Activated naive CD4-positive, alpha-beta T cell treated with anti-CD3 and anti-CD28 coated beads for 36 hours (primary cell): ENCODE measurements at regions not wholly inside any gene's neighbourhood (a gene's known extent, or its start where the extent isn't known, plus 50 kb on each side); places are given as distances from the start of the nearest gene placed in this dataset.

Experiments used
- CTCF ChIA-PET: fragments of 350-600 bp; sonication (Branson Sonifier 250); formaldehyde crosslinking; loops from one replicate; lab custom pipeline; 2021; ENCODE audit warnings: antibody characterized with exemption; lab: Charles Lee
- DNase-seq: peaks from one replicate; pipeline ENCODE4 v3.0.0-alpha.2; 2020
- H3K27ac Mint-ChIP-seq: one replicate; pipeline ENCODE4 v1.8.0; 2021; ENCODE audit warnings: mild to moderate bottlenecking, mixed read lengths
- H3K27me3 Mint-ChIP-seq: one replicate; pipeline ENCODE4 v1.8.0; 2021; ENCODE audit warnings: low read depth, mixed read lengths
- H3K36me3 Mint-ChIP-seq: one replicate; pipeline ENCODE4 v1.8.0; 2021; ENCODE audit warnings: low read depth, mixed read lengths
- H3K4me1 Mint-ChIP-seq: one replicate; pipeline ENCODE4 v1.8.0; 2021; ENCODE audit warnings: low read depth, mixed read lengths
- H3K4me3 Mint-ChIP-seq: one replicate; pipeline ENCODE4 v1.8.0; 2021; ENCODE audit warnings: mild to moderate bottlenecking, moderate library complexity, mixed read lengths
- H3K9me3 Mint-ChIP-seq: one replicate; pipeline ENCODE4 v1.8.0; 2021; ENCODE audit warnings: mixed read lengths
- intact Hi-C: fragments of 100-400 bp; cut with micrococcal nuclease; formaldehyde crosslinking; loops from one replicate; pipeline ENCODE4 v1.15.1; 2023

- Mint-ChIP-seq H3K9me3 (peaks cover 14% of the 10 kb centered on the region), H3K4me3 (no peak overlapping the region), H3K27ac (no peak overlapping the region), H3K36me3 (no peaks in the 10 kb centered on the region), H3K27me3 (no peaks in the 10 kb centered on the region), H3K4me1 (no peaks in the 10 kb centered on the region)
- DNase-seq, result no peak
- intact Hi-C loops, result no loop called here
- CTCF ChIA-PET, result no interaction called here
Measured at GRCh38 chr10:129353101-129353500, 113.9 kb upstream of the MGMT start.

GRCh38 chr10:129360046-129360445 lies 107.0 kb upstream of the MGMT start:
- H3K4me1 Mint-ChIP-seq, result no peaks in the 10 kb centered on the region
- no peaks in the 10 kb centered on the region for H3K27me3 Mint-ChIP-seq
- H3K36me3 Mint-ChIP-seq, result no peaks in the 10 kb centered on the region
- CTCF ChIA-PET, result no interaction called here
- no peak for DNase-seq
- H3K27ac Mint-ChIP-seq, result no peak overlapping the region
- peaks cover 14% of the 10 kb centered on the region for H3K9me3 Mint-ChIP-seq
- intact Hi-C loops, result no loop called here
- H3K4me3 Mint-ChIP-seq, result no peak overlapping the region

- Mint-ChIP-seq H3K4me3 (no peak overlapping the region), H3K27me3 (no peaks in the 10 kb centered on the region), H3K9me3 (peaks cover 4% of the 10 kb centered on the region), H3K36me3 (no peaks in the 10 kb centered on the region), H3K4me1 (no peaks in the 10 kb centered on the region), H3K27ac (no peak overlapping the region)
- intact Hi-C loops, result no loop called here
- CTCF ChIA-PET, result no interaction called here
- no peak for DNase-seq
Measured at GRCh38 chr10:129361676-129362376, 105.2 kb upstream of the MGMT start.

GRCh38 chr10:129364949-129365348 lies 102.1 kb upstream of the MGMT start:
- H3K4me3 Mint-ChIP-seq, result no peak overlapping the region
- intact Hi-C loops, result no loop called here
- H3K9me3 Mint-ChIP-seq, result no peaks in the 10 kb centered on the region
- H3K36me3 Mint-ChIP-seq, result no peaks in the 10 kb centered on the region
- no peak overlapping the region for H3K27ac Mint-ChIP-seq
- H3K4me1 Mint-ChIP-seq, result no peaks in the 10 kb centered on the region
- CTCF ChIA-PET, result no interaction called here
- H3K27me3 Mint-ChIP-seq, result peaks cover 4% of the 10 kb centered on the region
- no peak for DNase-seq

- Mint-ChIP-seq H3K36me3 (no peaks in the 10 kb centered on the region), H3K4me3 (no peak overlapping the region), H3K9me3 (no peaks in the 10 kb centered on the region), H3K4me1 (no peaks in the 10 kb centered on the region), H3K27me3 (peaks cover 4% of the 10 kb centered on the region), H3K27ac (no peak overlapping the region)
- intact Hi-C loops, result no loop called here
- no peak for DNase-seq
- CTCF ChIA-PET, result no interaction called here
Measured at GRCh38 chr10:129365767-129366402, 101.2 kb upstream of the MGMT start.

- DNase-seq, result no peak
- H3K9me3 Mint-ChIP-seq, result no peaks in the 10 kb centered on the region
- CTCF ChIA-PET, result no interaction called here
- intact Hi-C loops, result no loop called here
- no peaks in the 10 kb centered on the region for H3K36me3 Mint-ChIP-seq
- peaks cover 7% of the 10 kb centered on the region for H3K27me3 Mint-ChIP-seq
- H3K4me1 Mint-ChIP-seq, result no peaks in the 10 kb centered on the region
- no peak overlapping the region for H3K4me3 Mint-ChIP-seq
- H3K27ac Mint-ChIP-seq, result no peak overlapping the region
Measured at GRCh38 chr10:129366450-129366849, 100.6 kb upstream of the MGMT start.

GRCh38 chr10:129369566-129369965 lies 97.5 kb upstream of the MGMT start:
- Mint-ChIP-seq H3K36me3 (no peaks in the 10 kb centered on the region), H3K4me3 (no peak overlapping the region), H3K27me3 (peaks cover 24% of the 10 kb centered on the region), H3K4me1 (no peaks in the 10 kb centered on the region), H3K9me3 (no peaks in the 10 kb centered on the region), H3K27ac (no peak overlapping the region)
- CTCF ChIA-PET, result interaction anchor here (0.6 kb wide), 1 partner anchor 439 kb away, joined by 3 read pairs; no protein-coding TSS in a partner anchor
- DNase-seq, result no peak
- intact Hi-C loops, result no loop called here

- H3K9me3 Mint-ChIP-seq, result no peaks in the 10 kb centered on the region
- no peak for DNase-seq
- no peak overlapping the region for H3K27ac Mint-ChIP-seq
- intact Hi-C loops, result no loop called here
- H3K4me1 Mint-ChIP-seq, result no peaks in the 10 kb centered on the region
- no peak overlapping the region for H3K4me3 Mint-ChIP-seq
- no peaks in the 10 kb centered on the region for H3K36me3 Mint-ChIP-seq
- H3K27me3 Mint-ChIP-seq, result peaks cover 24% of the 10 kb centered on the region
- CTCF ChIA-PET, result no interaction called here
Measured at GRCh38 chr10:129371541-129371940, 95.5 kb upstream of the MGMT start.

GRCh38 chr10:129372172-129372571 lies 94.9 kb upstream of the MGMT start:
- Mint-ChIP-seq H3K27ac (no peak overlapping the region), H3K27me3 (peaks cover 24% of the 10 kb centered on the region), H3K9me3 (no peaks in the 10 kb centered on the region), H3K4me3 (no peak overlapping the region), H3K4me1 (no peaks in the 10 kb centered on the region), H3K36me3 (no peaks in the 10 kb centered on the region)
- CTCF ChIA-PET, result no interaction called here
- intact Hi-C loops, result no loop called here
- no peak for DNase-seq

GRCh38 chr10:129373231-129373630 lies 93.8 kb upstream of the MGMT start:
- CTCF ChIA-PET, result no interaction called here
- intact Hi-C loops, result no loop called here
- DNase-seq, result no peak
- Mint-ChIP-seq H3K27ac (no peak overlapping the region), H3K9me3 (no peaks in the 10 kb centered on the region), H3K27me3 (peaks cover 24% of the 10 kb centered on the region), H3K4me3 (no peak overlapping the region), H3K36me3 (no peaks in the 10 kb centered on the region), H3K4me1 (no peaks in the 10 kb centered on the region)

GRCh38 chr10:129373718-129374117 lies 93.3 kb upstream of the MGMT start:
- Mint-ChIP-seq H3K27me3 (peaks cover 26% of the 10 kb centered on the region), H3K36me3 (no peaks in the 10 kb centered on the region), H3K9me3 (no peaks in the 10 kb centered on the region), H3K4me3 (no peak overlapping the region), H3K27ac (no peak overlapping the region), H3K4me1 (no peaks in the 10 kb centered on the region)
- intact Hi-C loops, result no loop called here
- DNase-seq, result no peak
- CTCF ChIA-PET, result no interaction called here

GRCh38 chr10:129375171-129375570 lies 91.9 kb upstream of the MGMT start:
- H3K4me3 Mint-ChIP-seq, result no peak overlapping the region
- H3K9me3 Mint-ChIP-seq, result no peaks in the 10 kb centered on the region
- H3K27ac Mint-ChIP-seq, result no peak overlapping the region
- no peaks in the 10 kb centered on the region for H3K4me1 Mint-ChIP-seq
- no peak for DNase-seq
- peaks cover 22% of the 10 kb centered on the region for H3K27me3 Mint-ChIP-seq
- no peaks in the 10 kb centered on the region for H3K36me3 Mint-ChIP-seq
- intact Hi-C loops, result no loop called here
- CTCF ChIA-PET, result no interaction called here

- no peak overlapping the region for H3K4me3 Mint-ChIP-seq
- intact Hi-C loops, result no loop called here
- CTCF ChIA-PET, result no interaction called here
- H3K4me1 Mint-ChIP-seq, result no peaks in the 10 kb centered on the region
- no peaks in the 10 kb centered on the region for H3K9me3 Mint-ChIP-seq
- H3K36me3 Mint-ChIP-seq, result no peaks in the 10 kb centered on the region
- H3K27ac Mint-ChIP-seq, result no peak overlapping the region
- peaks cover 22% of the 10 kb centered on the region for H3K27me3 Mint-ChIP-seq
- no peak for DNase-seq
Measured at GRCh38 chr10:129375912-129376311, 91.1 kb upstream of the MGMT start.
